ENCODE measurements at regions not wholly inside any gene's neighbourhood (a gene's known extent, or its start where the extent isn't known, plus 50 kb on each side); places are given as distances from the start of the nearest gene placed in this dataset.

DNA sequence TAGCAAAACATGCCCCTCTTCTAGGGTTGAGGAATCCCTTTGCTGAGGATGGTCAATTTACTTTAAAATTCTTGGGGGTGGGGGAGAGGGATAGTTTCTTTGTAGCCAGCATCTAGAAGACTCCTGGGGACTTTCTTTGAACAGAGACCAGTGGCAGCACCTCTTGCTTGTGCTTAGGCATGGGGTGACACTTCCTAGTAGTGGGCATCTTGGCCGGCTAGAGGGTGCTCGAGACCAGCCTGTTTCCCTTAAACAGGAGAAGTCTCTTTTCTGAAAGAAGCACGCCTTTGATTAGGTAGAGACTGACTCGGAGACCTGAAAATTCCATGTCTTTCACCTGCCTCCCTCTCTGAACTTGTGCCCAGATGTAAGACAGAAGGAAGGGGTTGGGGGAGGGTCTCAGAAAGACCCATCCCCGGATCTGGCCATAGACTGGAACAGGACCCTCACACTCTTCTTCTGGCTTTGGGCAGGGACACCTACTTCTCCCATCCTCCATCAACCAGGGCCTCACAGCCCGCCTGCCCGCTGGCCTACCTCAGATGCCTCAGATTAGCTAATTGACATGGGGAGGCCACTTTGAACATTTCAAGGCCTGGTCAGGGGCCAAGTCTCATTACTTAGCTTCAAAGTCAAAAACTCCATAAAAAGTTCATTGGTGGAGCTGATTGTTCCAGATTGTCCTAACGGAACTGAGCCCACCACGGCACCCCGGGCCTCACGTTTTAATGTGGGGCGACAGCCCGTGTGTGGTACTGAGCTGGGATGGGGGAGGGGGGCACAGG is 172.2 kb downstream of the CDC5L start:
- TF ChIP-seq MYC (IDR thresholded peaks at IDR 0.05; ENCODE audit: low read depth, low read length) (no peak), POLR2A (IDR thresholded peaks at IDR 0.05; ENCODE audit: extremely low read depth, insufficient read length) (no peak)
- TF ChIP-seq, protein P1, sequence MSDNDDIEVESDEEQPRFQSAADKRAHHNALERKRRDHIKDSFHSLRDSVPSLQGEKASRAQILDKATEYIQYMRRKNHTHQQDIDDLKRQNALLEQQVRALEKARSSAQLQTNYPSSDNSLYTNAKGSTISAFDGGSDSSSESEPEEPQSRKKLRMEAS (IDR thresholded peaks at IDR 0.05; ENCODE audit: low read depth, low read length) = no peak
- TF ChIP-seq, protein P2, sequence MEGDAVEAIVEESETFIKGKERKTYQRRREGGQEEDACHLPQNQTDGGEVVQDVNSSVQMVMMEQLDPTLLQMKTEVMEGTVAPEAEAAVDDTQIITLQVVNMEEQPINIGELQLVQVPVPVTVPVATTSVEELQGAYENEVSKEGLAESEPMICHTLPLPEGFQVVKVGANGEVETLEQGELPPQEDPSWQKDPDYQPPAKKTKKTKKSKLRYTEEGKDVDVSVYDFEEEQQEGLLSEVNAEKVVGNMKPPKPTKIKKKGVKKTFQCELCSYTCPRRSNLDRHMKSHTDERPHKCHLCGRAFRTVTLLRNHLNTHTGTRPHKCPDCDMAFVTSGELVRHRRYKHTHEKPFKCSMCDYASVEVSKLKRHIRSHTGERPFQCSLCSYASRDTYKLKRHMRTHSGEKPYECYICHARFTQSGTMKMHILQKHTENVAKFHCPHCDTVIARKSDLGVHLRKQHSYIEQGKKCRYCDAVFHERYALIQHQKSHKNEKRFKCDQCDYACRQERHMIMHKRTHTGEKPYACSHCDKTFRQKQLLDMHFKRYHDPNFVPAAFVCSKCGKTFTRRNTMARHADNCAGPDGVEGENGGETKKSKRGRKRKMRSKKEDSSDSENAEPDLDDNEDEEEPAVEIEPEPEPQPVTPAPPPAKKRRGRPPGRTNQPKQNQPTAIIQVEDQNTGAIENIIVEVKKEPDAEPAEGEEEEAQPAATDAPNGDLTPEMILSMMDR (IDR thresholded peaks at IDR 0.05; ENCODE audit: low read depth, low read length) = no peak
- DNase-seq (ENCODE audit: low read depth) = no peak
- no peak overlapping the region for H3K4me3 ChIP-seq (ENCODE audit: low read depth, low read length)

DNA sequence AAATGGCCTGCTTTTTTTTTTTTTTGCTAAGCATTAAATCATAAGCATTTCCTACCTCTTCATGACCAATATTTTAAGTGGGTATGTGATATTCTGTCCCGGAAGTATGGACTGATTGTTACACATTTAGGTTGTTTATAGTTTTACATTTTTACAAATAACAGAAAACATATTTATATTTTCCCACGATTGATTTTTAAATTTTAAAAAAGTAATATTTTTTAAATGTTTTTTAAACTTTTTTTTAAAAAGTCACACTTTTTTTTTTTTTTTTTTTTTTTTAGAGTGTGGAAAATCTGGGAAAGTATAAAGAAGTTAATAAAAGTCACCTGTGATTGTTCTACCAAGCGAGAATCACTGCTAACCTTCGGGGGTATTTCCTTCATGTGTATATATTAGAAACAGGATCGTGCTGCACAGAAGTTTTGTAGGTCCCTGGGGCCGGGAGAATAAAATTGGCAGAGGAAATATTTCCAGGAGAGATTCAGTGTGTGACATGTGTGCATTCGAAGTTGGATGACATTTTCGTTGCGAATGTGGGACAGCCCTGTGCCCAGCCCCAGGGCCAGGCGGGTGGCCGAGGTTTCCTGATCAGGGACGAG is 173.1 kb downstream of the CDC5L start:
- no peak overlapping the region for H3K4me3 ChIP-seq (ENCODE audit: low read depth, low read length)
- no peak for DNase-seq (ENCODE audit: low read depth)
- TF ChIP-seq, protein P1 (IDR thresholded peaks at IDR 0.05; ENCODE audit: low read depth, low read length) = no peak
- TF ChIP-seq POLR2A (IDR thresholded peaks at IDR 0.05; ENCODE audit: extremely low read depth, insufficient read length) = no peak
- TF ChIP-seq MYC (IDR thresholded peaks at IDR 0.05; ENCODE audit: low read depth, low read length) = no peak
- TF ChIP-seq, protein P2 (IDR thresholded peaks at IDR 0.05; ENCODE audit: low read depth, low read length) = no peak

DNA sequence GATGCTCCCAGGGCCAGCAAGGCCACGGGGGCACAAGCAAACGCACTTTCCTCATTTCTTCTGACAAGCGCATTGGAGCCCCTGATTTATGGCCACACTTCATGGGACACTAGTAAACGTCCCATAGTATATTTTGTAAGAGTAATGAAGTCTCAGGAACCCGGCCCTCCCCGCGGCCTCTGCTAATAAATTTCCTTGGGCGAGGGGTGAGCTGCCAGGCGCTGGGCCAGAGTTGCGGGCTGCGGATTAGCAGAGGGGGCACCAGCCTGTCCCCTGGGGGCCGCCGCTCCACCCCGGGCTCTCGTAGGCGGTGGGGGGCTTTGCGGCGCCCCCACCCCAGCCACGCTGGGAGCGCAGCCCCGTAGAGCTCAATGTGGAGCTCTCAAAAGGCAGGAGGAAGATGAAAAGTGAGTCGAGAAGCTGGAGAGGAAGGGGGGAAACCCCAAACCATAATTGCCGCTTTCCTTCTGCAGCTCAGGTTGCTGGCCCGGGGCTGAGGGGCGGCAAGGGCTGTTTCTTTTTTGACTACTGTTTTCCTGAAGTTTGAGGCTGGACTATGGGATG is 173.6 kb downstream of the CDC5L start:
- TF ChIP-seq, protein P2 (IDR thresholded peaks at IDR 0.05; ENCODE audit: low read depth, low read length) = no peak
- TF ChIP-seq MYC (IDR thresholded peaks at IDR 0.05; ENCODE audit: low read depth, low read length) (no peak), POLR2A (IDR thresholded peaks at IDR 0.05; ENCODE audit: extremely low read depth, insufficient read length) (no peak)
- TF ChIP-seq, protein P1 (IDR thresholded peaks at IDR 0.05; ENCODE audit: low read depth, low read length) = no peak
- no peak overlapping the region for H3K4me3 ChIP-seq (ENCODE audit: low read depth, low read length)
- no peak for DNase-seq (ENCODE audit: low read depth)

DNA sequence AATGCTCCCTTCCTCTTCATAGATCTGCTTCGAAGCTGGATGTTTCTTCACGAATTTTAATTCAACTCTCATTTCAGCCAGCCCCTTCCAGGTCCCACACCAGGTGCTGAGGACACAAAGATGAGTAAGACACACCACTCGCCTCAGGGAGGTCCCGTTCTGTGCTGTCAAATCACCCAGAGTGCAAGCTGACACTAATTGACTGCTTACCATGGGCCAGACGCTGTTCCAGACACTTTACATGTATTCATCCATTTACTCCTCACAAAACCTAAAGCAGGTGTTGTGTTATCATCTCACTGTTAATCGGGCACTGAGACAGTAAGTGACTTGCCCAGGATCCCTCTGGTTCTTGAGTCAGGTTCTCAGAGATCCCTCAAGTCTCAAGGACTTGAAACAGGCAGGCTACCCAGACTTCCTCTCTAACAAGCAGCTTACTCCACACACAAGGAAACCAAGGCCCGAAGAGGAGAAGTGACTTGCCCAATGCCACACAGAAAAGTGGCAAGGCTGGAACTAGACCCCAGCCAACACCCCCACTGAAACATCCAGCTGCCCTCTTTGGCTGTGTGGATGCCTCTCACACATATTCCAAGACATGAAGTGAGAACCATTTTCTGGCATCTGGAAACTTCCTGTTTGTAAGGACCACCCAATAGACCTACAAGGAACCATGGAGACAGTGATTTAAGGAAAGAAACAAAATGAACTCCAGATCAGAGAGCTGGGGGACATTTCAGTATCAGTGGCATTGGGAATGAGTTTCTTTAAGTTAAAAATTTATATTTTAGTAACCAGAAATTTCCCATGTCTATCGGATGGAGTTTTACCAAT is 174.5 kb downstream of the CDC5L start:
- TF ChIP-seq POLR2A (IDR thresholded peaks at IDR 0.05; ENCODE audit: extremely low read depth, insufficient read length) = no peak
- TF ChIP-seq MYC (IDR thresholded peaks at IDR 0.05; ENCODE audit: low read depth, low read length) = no peak
- no peak overlapping the region for H3K4me3 ChIP-seq (ENCODE audit: low read depth, low read length)
- peak; percentile 12 for DNase-seq (ENCODE audit: low read depth)

DNA sequence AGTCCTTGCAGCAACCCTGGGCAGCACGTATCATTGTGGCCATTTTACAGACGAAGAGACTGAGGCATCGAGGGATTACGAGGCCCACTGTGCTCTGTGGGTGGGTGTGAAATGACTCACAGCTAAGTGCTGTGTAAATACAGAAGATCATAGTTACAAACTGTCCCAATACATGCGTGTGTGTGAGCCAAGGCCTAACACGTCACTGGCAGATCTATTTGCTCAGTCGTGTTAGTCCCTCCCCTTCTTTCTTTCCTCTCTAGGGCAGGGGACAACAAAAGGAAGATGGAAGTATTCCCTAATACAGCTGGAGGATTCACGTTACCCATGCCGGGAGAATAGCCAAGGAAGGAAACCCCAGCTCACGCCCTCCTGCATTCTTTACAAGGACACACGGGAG is 175.9 kb downstream of the CDC5L start:
- TF ChIP-seq, protein P1 (IDR thresholded peaks at IDR 0.05; ENCODE audit: low read depth, low read length) = no peak
- TF ChIP-seq POLR2A (IDR thresholded peaks at IDR 0.05; ENCODE audit: extremely low read depth, insufficient read length) = no peak
- TF ChIP-seq MYC (IDR thresholded peaks at IDR 0.05; ENCODE audit: low read depth, low read length) = no peak
- TF ChIP-seq, protein P2 (IDR thresholded peaks at IDR 0.05; ENCODE audit: low read depth, low read length) = no peak
- no peak overlapping the region for H3K4me3 ChIP-seq (ENCODE audit: low read depth, low read length)
- no peak for DNase-seq (ENCODE audit: low read depth)
